CD14-positive monocyte (primary cell): ENCODE measurements at regions not wholly inside any gene's neighbourhood (a gene's known extent, or its start where the extent isn't known, plus 50 kb on each side); places are given as distances from the start of the nearest gene placed in this dataset. TPM values are rescaled to one million over a fixed set of nuclear protein-coding genes. Genes with fewer than 3 reads are reported as not detected.

Source experiments
- DNase-seq, 3 donors: peaks; one replicate each; pipeline ENCODE4 v3.0.0-alpha.2; 2011 to 2022
- H2AFZ ChIP-seq: 2 replicates; pipeline ENCODE4 v1.6.0; 2012; ENCODE audit warnings: mild to moderate bottlenecking, low read depth, low read length, inconsistent platforms; ENCODE audit not compliant: insufficient read depth, poor library complexity, severe bottlenecking
- H3K27ac ChIP-seq, 2 donors: 1 replicate in 1 of 2; 2 replicates in 1 of 2; pipeline ENCODE4 v1.5.1; 2012 to 2013; ENCODE audit warnings: low read length in 2 of 2, control low read depth in 1 of 2, inconsistent platforms in 1 of 2, low read depth in 1 of 2, mild to moderate bottlenecking in 1 of 2
- H3K27me3 ChIP-seq, 2 donors: one replicate each; pipeline versions ENCODE4 v1.6.0 to v1.6.1; 2011 to 2013; ENCODE audit warnings: low read length in 2 of 2; ENCODE audit not compliant: control insufficient read depth in 2 of 2, insufficient read depth in 2 of 2
- H3K36me3 ChIP-seq, 2 donors: replicated peaks in 1 of 2; 1 replicate in 1 of 2; 2 replicates in 1 of 2; pipeline versions ENCODE4 v1.5.1 to v1.6.1; 2012 to 2013; ENCODE audit warnings: low read length in 2 of 2, control low read depth in 1 of 2, inconsistent platforms in 1 of 2, mild to moderate bottlenecking in 1 of 2; ENCODE audit not compliant: insufficient read depth in 2 of 2, control insufficient read depth in 1 of 2
- H3K4me1 ChIP-seq, 2 donors: 1 replicate in 1 of 2; 2 replicates in 1 of 2; pipeline versions ENCODE4 v1.5.1 to v1.6.1; 2012 to 2013; ENCODE audit warnings: low read length in 2 of 2, control low read depth in 1 of 2, inconsistent platforms in 1 of 2, mild to moderate bottlenecking in 1 of 2, moderate library complexity in 1 of 2; ENCODE audit not compliant: insufficient read depth in 2 of 2, control insufficient read depth in 1 of 2
- H3K4me2 ChIP-seq: replicated peaks from 2 replicates; pipeline ENCODE3; 2012; ENCODE audit warnings: low read length, moderate library complexity, mild to moderate bottlenecking; ENCODE audit not compliant: poor library complexity, severe bottlenecking; ENCODE audit errors: extremely low read depth
- H3K4me3 ChIP-seq, 3 experiments: fragments of 200-600 bp in 1 of 3; sonication (generic) in 1 of 3; replicated peaks in 1 of 3; 1 replicate in 2 of 3; 2 replicates in 1 of 3; pipeline ENCODE4 v1.5.1; 2011 to 2013; ENCODE audit warnings: low read length in 3 of 3, mild to moderate bottlenecking in 3 of 3, control low read depth in 2 of 3, low read depth in 2 of 3, inconsistent platforms in 1 of 3, moderate library complexity in 1 of 3
- H3K79me2 ChIP-seq: 2 replicates; pipeline ENCODE4 v1.6.0; 2012; ENCODE audit warnings: mild to moderate bottlenecking, control low read depth, inconsistent platforms, low read length, moderate library complexity; ENCODE audit not compliant: insufficient read depth
- H3K9ac ChIP-seq: 2 replicates; pipeline ENCODE4 v1.6.0; 2017; ENCODE audit warnings: low read length, mild to moderate bottlenecking; ENCODE audit not compliant: insufficient read depth, poor library complexity, severe bottlenecking
- H3K9me3 ChIP-seq, 2 donors: replicated peaks in 1 of 2; 1 replicate in 1 of 2; 2 replicates in 1 of 2; pipeline versions ENCODE4 v1.5.1 to v1.6.1; 2012 to 2013; ENCODE audit warnings: low read length in 2 of 2, control low read depth in 1 of 2; ENCODE audit not compliant: control insufficient read depth in 1 of 2, insufficient read depth in 1 of 2
- H4K20me1 ChIP-seq: 2 replicates; pipeline ENCODE4 v1.6.0; 2012; ENCODE audit warnings: mild to moderate bottlenecking, low read length, control low read depth, moderate library complexity; ENCODE audit not compliant: insufficient read depth
- H3K27ac Mint-ChIP-seq, 7 donors: one replicate each; pipeline ENCODE4 v1.8.0; 2020; ENCODE audit warnings: mild to moderate bottlenecking in 7 of 7, mixed read lengths in 7 of 7, moderate library complexity in 6 of 7, inconsistent platforms in 2 of 7
- H3K27me3 Mint-ChIP-seq, 3 donors: one replicate each; pipeline ENCODE4 v1.8.0; 2021 to 2022; ENCODE audit warnings: low read depth in 3 of 3, mild to moderate bottlenecking in 3 of 3, mixed read lengths in 3 of 3, moderate library complexity in 3 of 3, inconsistent platforms in 1 of 3
- H3K36me3 Mint-ChIP-seq, 2 donors: one replicate each; pipeline ENCODE4 v1.8.0; 2020; ENCODE audit warnings: mixed read lengths in 2 of 2, inconsistent platforms in 1 of 2, mild to moderate bottlenecking in 1 of 2
- H3K4me1 Mint-ChIP-seq: one replicate; pipeline ENCODE4 v1.8.0; 2020; ENCODE audit warnings: mild to moderate bottlenecking, mixed read lengths
- H3K4me3 Mint-ChIP-seq, 2 donors: one replicate each; pipeline ENCODE4 v1.8.0; 2020; ENCODE audit warnings: mild to moderate bottlenecking in 2 of 2, mixed read lengths in 2 of 2, moderate library complexity in 1 of 2
- H3K9me3 Mint-ChIP-seq, 7 donors: one replicate each; pipeline ENCODE4 v1.8.0; 2020 to 2022; ENCODE audit warnings: mixed read lengths in 7 of 7, mild to moderate bottlenecking in 6 of 7, moderate library complexity in 6 of 7, inconsistent platforms in 2 of 7
- CTCF ChIP-seq: fragments of 200-600 bp; IDR thresholded peaks from one replicate; pipeline ENCODE4 v1.8.0; 2022; ENCODE audit warnings: antibody characterized with exemption, mild to moderate bottlenecking
- WGBS: methylation state at CpG from one replicate; pipeline ENCODE4 v1.1.5; 2013; ENCODE audit warnings: missing lambda C conversion rate; ENCODE audit not compliant: insufficient coverage; 5-methylcytosine and 5-hydroxymethylcytosine counted together
- intact Hi-C, 2 donors: fragments of 100-400 bp; cut with micrococcal nuclease; formaldehyde crosslinking; loops; one replicate each; pipeline versions ENCODE4 v1.15.0 to v1.15.1; 2023
- small RNA-seq: library from RNA; depleted of rRNA; stranded (forward); fragments of <200 nt; gene quantifications from one replicate; pipeline ENCODE3, GENCODE V24; 2012; ENCODE audit warnings: low read depth; ENCODE audit not compliant: insufficient read length

GRCh38 chr18:8554354-8554753 lies 54.9 kb upstream of the RAB12 start:
- H3K79me2 ChIP-seq = no peaks in the 10 kb centered on the region
- H3K9ac ChIP-seq = no peak overlapping the region
- H2AFZ ChIP-seq = no peak overlapping the region
- Mint-ChIP-seq H3K36me3 (no peaks in the 10 kb centered on the region), H3K4me1 (no peaks in the 10 kb centered on the region), H3K9me3 (no peaks in the 10 kb centered on the region), H3K27ac (no peak overlapping the region), H3K27me3 (peaks cover 1 to 2% (median 2%) of the 10 kb centered on the region in 3 donors), H3K4me3 (no peak overlapping the region)
- no peaks in the 10 kb centered on the region for H3K36me3 ChIP-seq
- DNase-seq = no peak
- H3K4me2 ChIP-seq = no peak overlapping the region
- TF ChIP-seq CTCF = no peak
- no peaks in the 10 kb centered on the region for H3K9me3 ChIP-seq
- 88% methylated on average over 1 of the region's 2 CpGs for WGBS
- intact Hi-C loops = no loop called here
- H4K20me1 ChIP-seq = no peaks in the 10 kb centered on the region
- H3K4me3 ChIP-seq = no peak overlapping the region
- H3K27me3 ChIP-seq = no peaks in the 10 kb centered on the region
- no peak overlapping the region for H3K27ac ChIP-seq
- H3K4me1 ChIP-seq = no peaks in the 10 kb centered on the region

GRCh38 chr18:8556424-8556823 lies 52.8 kb upstream of the RAB12 start:
- no peaks in the 10 kb centered on the region for H3K36me3 Mint-ChIP-seq
- H3K27me3 Mint-ChIP-seq = peaks cover 0 to 2% (median 2%) of the 10 kb centered on the region in 3 donors
- Histone ChIP-seq H3K27me3 (no peaks in the 10 kb centered on the region), H3K79me2 (no peaks in the 10 kb centered on the region), H3K9ac (no peak overlapping the region), H3K4me2 (no peak overlapping the region), H3K36me3 (no peaks in the 10 kb centered on the region), H2AFZ (no peak overlapping the region), H3K4me1 (no peaks in the 10 kb centered on the region), H3K9me3 (no peaks in the 10 kb centered on the region), H4K20me1 (no peaks in the 10 kb centered on the region), H3K4me3 (no peak overlapping the region), H3K27ac (no peak overlapping the region)
- TF ChIP-seq CTCF = no peak
- no peaks in the 10 kb centered on the region for H3K9me3 Mint-ChIP-seq
- no peaks in the 10 kb centered on the region for H3K4me1 Mint-ChIP-seq
- DNase-seq = no peak
- H3K27ac Mint-ChIP-seq = peak overlapping the region in 1 of 7 donors; percentile 5
- H3K4me3 Mint-ChIP-seq = no peak overlapping the region
- WGBS = 89% methylated on average over 4 of the region's 4 CpGs
- intact Hi-C loops = no loop called here

Small RNAs in the stretch of these regions (small RNA-seq; reads per million reads assigned to genes)
- gene RN7SL50P = not detected
